Lower leg skin (tissue), 4 donors: ENCODE measurements at regions not wholly inside any gene's neighbourhood (a gene's known extent, or its start where the extent isn't known, plus 50 kb on each side); places are given as distances from the start of the nearest gene placed in this dataset.
A peak's percentile ranks its signal among the peaks of the same experiment; 100 is the strongest.

Experiments used
- DNase-seq, 2 donors: peaks; one replicate each; pipeline ENCODE4 v3.0.0-alpha.2; 2019; ENCODE audit warnings: low spot score in 2 of 2
- H3K4me3 ChIP-seq: fragments of 200-600 bp; sonication (generic); 2 replicates; pipeline ENCODE4 v1.5.1; 2017; ENCODE audit warnings: mild to moderate bottlenecking, low read depth; ENCODE audit not compliant: poor library complexity, severe bottlenecking
- CTCF ChIP-seq, 3 donors: fragments of 450-650 bp; IDR thresholded peaks; one replicate each; pipeline ENCODE4 v1.5.1; 2016; ENCODE audit warnings: antibody characterized with exemption in 3 of 3, mild to moderate bottlenecking in 3 of 3, moderate library complexity in 2 of 3
- POLR2A ChIP-seq, 2 donors: fragments of 450-650 bp; IDR thresholded peaks; one replicate each; pipeline ENCODE4 v1.6.1; 2016 to 2017; ENCODE audit warnings: antibody characterized with exemption in 2 of 2, mild to moderate bottlenecking in 1 of 2, moderate library complexity in 1 of 2
- WGBS, 2 donors: methylation state at CpG; one replicate each; pipeline ENCODE4 v1.1.5; 2018; 5-methylcytosine and 5-hydroxymethylcytosine counted together
- intact Hi-C: fragments of 100-400 bp; cut with DNase I; formaldehyde crosslinking; loops from one replicate; pipeline ENCODE4 v1.15.0; 2023; ENCODE audit warnings: low total_unique reads

GRCh38 chr1:116262207-116262994 lies 110.6 kb upstream of the ATP1A1 start:
- no peak overlapping the region for H3K4me3 ChIP-seq
- no peak for DNase-seq
- WGBS, 2 donors: 42 to 56% methylated on average over 8 of the region's 8 CpGs
- intact Hi-C loops: no loop called here
- TF ChIP-seq CTCF (IDR thresholded peaks at IDR 0.05): no peak
- no peak for TF ChIP-seq POLR2A (IDR thresholded peaks at IDR 0.05)

GRCh38 chr1:116262995-116263385 lies 110.1 kb upstream of the ATP1A1 start:
- intact Hi-C loops: no loop called here
- 83 to 88% methylated on average over 1 of the region's 1 CpG for WGBS, 2 donors
- no peak for DNase-seq
- H3K4me3 ChIP-seq: no peak overlapping the region
- TF ChIP-seq CTCF (IDR thresholded peaks at IDR 0.05) (no peak), POLR2A (IDR thresholded peaks at IDR 0.05) (no peak)

GRCh38 chr1:116265931-116266863 lies 106.8 kb upstream of the ATP1A1 start:
- WGBS, 2 donors: 65 to 74% methylated on average over 6 of the region's 6 CpGs
- no peak for TF ChIP-seq CTCF (IDR thresholded peaks at IDR 0.05)
- TF ChIP-seq POLR2A (IDR thresholded peaks at IDR 0.05): no peak
- H3K4me3 ChIP-seq: no peak overlapping the region
- DNase-seq: no peak
- intact Hi-C loops: no loop called here

- H3K4me3 ChIP-seq: no peak overlapping the region
- TF ChIP-seq POLR2A (IDR thresholded peaks at IDR 0.05) (no peak), CTCF (IDR thresholded peaks at IDR 0.05) (no peak)
- intact Hi-C loops: no loop called here
- DNase-seq: no peak
- WGBS, 2 donors: 49 to 55% methylated on average over 4 of the region's 4 CpGs
Measured at GRCh38 chr1:116266864-116267212, 106.2 kb upstream of the ATP1A1 start.

- TF ChIP-seq POLR2A (IDR thresholded peaks at IDR 0.05) (no peak), CTCF (IDR thresholded peaks at IDR 0.05) (no peak)
- WGBS, 2 donors: 43 to 49% methylated on average over 2 of the region's 2 CpGs
- intact Hi-C loops: no loop called here
- no peak overlapping the region for H3K4me3 ChIP-seq
- DNase-seq: peak; percentile 80 to 94
Measured at GRCh38 chr1:116268211-116268610, 104.8 kb upstream of the ATP1A1 start.
